ENCODE measurements at regions not wholly inside any gene's neighbourhood (a gene's known extent, or its start where the extent isn't known, plus 50 kb on each side); places are given as distances from the start of the nearest gene placed in this dataset.

DNA sequence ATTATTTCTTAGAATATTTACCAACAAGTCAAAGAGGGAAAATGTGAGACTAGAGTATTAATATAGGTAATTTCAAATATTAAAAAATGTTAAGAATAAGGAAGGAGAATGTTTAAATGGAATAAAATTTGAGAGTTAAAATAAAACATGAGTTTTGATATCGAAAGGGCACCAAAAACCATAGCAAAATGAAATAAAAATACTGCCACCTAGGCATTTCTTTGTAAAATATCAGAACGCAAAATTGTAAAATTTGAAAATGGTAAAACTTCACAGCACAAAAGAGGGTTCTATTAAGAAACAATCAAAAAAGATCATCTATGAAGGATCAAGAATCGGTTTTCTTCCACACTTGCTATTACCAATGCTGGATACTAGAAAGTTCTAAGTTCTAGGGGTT, 418.3 kb downstream of the TAF11L14 start:
- H3K27ac ChIP-seq (ENCODE audit: low read depth, low read length) = no peak overlapping the region
- no peaks in the 10 kb centered on the region for H3K36me3 ChIP-seq (ENCODE audit: insufficient read depth, low read length)
- H3K4me3 ChIP-seq (ENCODE audit: low read depth, low read length) = no peak overlapping the region
- no peaks in the 10 kb centered on the region for H3K27me3 ChIP-seq (ENCODE audit: insufficient read depth, low read length)
- H3K79me2 ChIP-seq (ENCODE audit: control insufficient read depth, insufficient read depth, low read length, unreplicated experiment) = no peaks in the 10 kb centered on the region
- no peaks in the 10 kb centered on the region for H3K4me1 ChIP-seq (ENCODE audit: control insufficient read depth, insufficient read depth, low read length, unreplicated experiment)
- H2AFZ ChIP-seq (ENCODE audit: low read length, unreplicated experiment) = no peak overlapping the region

DNA sequence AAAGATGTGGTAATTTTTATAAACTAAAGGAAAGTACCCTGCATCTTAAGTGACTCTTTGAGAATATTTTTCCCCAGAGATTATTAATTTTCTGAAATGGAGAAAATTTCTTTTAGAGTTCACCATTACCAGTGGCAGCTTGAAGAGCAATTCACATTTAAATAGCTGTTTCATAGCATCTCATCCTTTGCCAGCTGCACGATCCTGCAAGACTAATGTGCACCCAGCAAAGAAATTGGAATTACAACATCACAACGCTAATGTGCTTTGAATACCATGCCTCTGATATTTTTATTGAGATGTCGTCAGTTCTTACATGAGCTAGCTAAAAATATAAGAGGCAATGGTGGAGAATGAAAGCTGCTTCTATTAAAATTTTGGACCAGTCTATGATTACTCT, 423.5 kb downstream of the TAF11L14 start:
- Histone ChIP-seq H3K4me1 (ENCODE audit: control insufficient read depth, insufficient read depth, low read length, unreplicated experiment) (no peaks in the 10 kb centered on the region), H3K27me3 (ENCODE audit: insufficient read depth, low read length) (no peaks in the 10 kb centered on the region), H3K27ac (ENCODE audit: low read depth, low read length) (no peak overlapping the region), H3K79me2 (ENCODE audit: control insufficient read depth, insufficient read depth, low read length, unreplicated experiment) (no peaks in the 10 kb centered on the region), H3K4me3 (ENCODE audit: low read depth, low read length) (no peak overlapping the region), H3K36me3 (ENCODE audit: insufficient read depth, low read length) (no peaks in the 10 kb centered on the region), H2AFZ (ENCODE audit: low read length, unreplicated experiment) (no peak overlapping the region)

DNA sequence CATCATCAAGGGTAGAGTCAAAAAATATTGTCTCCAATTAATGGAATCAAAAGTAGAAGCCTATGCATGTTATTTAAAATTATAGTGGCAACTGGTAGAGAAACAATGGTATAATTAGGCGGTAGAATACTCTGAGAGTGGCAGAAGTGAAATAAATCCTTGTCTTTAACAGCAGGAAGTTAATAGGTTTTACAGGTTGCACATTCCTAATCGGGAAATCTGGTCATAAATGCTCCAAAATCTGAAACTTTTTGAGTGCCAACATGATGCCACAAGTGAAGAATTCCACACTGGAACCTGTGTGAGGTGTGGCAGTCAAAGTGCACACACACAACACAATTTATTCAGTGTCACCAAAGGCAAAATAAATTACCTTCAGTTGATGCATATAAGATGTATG, 433.4 kb downstream of the TAF11L14 start:
- Histone ChIP-seq H2AFZ (ENCODE audit: low read length, unreplicated experiment) (no peak overlapping the region), H3K4me1 (ENCODE audit: control insufficient read depth, insufficient read depth, low read length, unreplicated experiment) (no peaks in the 10 kb centered on the region), H3K36me3 (ENCODE audit: insufficient read depth, low read length) (no peaks in the 10 kb centered on the region), H3K4me3 (ENCODE audit: low read depth, low read length) (no peak overlapping the region), H3K79me2 (ENCODE audit: control insufficient read depth, insufficient read depth, low read length, unreplicated experiment) (no peaks in the 10 kb centered on the region), H3K27me3 (ENCODE audit: insufficient read depth, low read length) (no peaks in the 10 kb centered on the region), H3K27ac (ENCODE audit: low read depth, low read length) (no peak overlapping the region)

DNA sequence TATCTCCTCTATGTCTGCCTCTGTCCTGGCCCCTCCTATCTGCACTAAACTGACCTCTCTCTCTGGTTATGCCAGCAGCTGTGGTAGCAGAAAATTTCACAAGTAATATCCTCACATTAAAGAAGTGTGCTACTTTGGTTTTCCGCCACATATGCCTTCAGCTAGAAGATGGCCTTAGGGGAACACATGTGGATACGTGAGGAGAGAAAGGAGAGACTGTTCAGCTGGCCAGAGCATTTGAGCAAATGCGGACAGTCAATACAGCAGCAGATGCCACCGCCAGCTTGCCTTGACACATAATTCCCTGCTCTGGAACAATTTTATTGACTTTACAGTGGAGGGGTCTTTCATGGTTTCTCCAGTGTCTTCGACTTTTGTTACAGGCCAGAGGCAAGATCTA, 434.6 kb downstream of the TAF11L14 start:
- H3K27me3 ChIP-seq (ENCODE audit: insufficient read depth, low read length) = no peaks in the 10 kb centered on the region
- H3K79me2 ChIP-seq (ENCODE audit: control insufficient read depth, insufficient read depth, low read length, unreplicated experiment) = no peaks in the 10 kb centered on the region
- no peak overlapping the region for H3K27ac ChIP-seq (ENCODE audit: low read depth, low read length)
- H3K4me3 ChIP-seq (ENCODE audit: low read depth, low read length) = no peak overlapping the region
- no peak overlapping the region for H2AFZ ChIP-seq (ENCODE audit: low read length, unreplicated experiment)
- H3K36me3 ChIP-seq (ENCODE audit: insufficient read depth, low read length) = no peaks in the 10 kb centered on the region
- no peaks in the 10 kb centered on the region for H3K4me1 ChIP-seq (ENCODE audit: control insufficient read depth, insufficient read depth, low read length, unreplicated experiment)

DNA sequence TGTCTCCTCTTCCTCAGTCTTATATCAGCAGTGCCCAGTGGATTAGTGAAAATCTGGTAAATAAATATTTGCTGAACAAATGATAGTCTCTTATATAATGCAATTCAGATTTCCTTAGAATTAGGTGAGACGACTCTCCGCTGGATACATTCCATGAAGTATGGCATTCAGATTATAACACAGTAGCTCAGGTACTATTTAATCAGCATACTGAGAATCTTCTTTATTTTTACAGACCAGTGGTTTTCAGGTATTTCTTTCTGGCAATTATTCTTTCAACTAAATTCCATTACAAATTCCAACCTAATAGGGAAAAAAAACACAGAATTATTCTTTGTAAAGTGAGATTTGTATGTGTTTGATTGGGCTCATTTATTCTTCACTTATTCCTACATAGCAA, 435.5 kb downstream of the TAF11L14 start:
- Histone ChIP-seq H3K79me2 (ENCODE audit: control insufficient read depth, insufficient read depth, low read length, unreplicated experiment) (no peaks in the 10 kb centered on the region), H3K4me3 (ENCODE audit: low read depth, low read length) (no peak overlapping the region), H3K27ac (ENCODE audit: low read depth, low read length) (no peak overlapping the region), H3K4me1 (ENCODE audit: control insufficient read depth, insufficient read depth, low read length, unreplicated experiment) (no peaks in the 10 kb centered on the region), H3K27me3 (ENCODE audit: insufficient read depth, low read length) (no peaks in the 10 kb centered on the region), H2AFZ (ENCODE audit: low read length, unreplicated experiment) (no peak overlapping the region), H3K36me3 (ENCODE audit: insufficient read depth, low read length) (no peaks in the 10 kb centered on the region)

DNA sequence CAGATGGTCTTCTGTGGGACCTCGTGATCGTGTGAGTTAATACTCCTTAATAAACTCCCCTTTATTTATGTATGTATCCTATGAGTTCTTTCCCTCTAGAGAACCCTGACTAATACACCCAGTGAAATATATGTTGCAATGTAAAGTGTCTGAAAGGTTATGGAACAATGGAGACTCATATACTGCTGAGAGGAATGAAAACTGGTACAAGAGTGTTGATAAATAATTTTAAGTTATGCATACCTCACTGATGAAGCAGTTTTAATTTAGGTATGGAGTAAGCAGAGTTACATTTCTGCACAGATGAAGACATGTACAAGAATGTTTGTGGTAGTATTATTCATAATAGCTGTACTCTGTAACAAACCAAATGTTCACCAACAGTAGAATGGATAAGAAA, 438.3 kb downstream of the TAF11L14 start:
- no peaks in the 10 kb centered on the region for H3K4me1 ChIP-seq (ENCODE audit: control insufficient read depth, insufficient read depth, low read length, unreplicated experiment)
- no peak overlapping the region for H2AFZ ChIP-seq (ENCODE audit: low read length, unreplicated experiment)
- H3K27me3 ChIP-seq (ENCODE audit: insufficient read depth, low read length) = no peaks in the 10 kb centered on the region
- no peaks in the 10 kb centered on the region for H3K79me2 ChIP-seq (ENCODE audit: control insufficient read depth, insufficient read depth, low read length, unreplicated experiment)
- H3K4me3 ChIP-seq (ENCODE audit: low read depth, low read length) = no peak overlapping the region
- H3K36me3 ChIP-seq (ENCODE audit: insufficient read depth, low read length) = no peaks in the 10 kb centered on the region
- no peak overlapping the region for H3K27ac ChIP-seq (ENCODE audit: low read depth, low read length)

DNA sequence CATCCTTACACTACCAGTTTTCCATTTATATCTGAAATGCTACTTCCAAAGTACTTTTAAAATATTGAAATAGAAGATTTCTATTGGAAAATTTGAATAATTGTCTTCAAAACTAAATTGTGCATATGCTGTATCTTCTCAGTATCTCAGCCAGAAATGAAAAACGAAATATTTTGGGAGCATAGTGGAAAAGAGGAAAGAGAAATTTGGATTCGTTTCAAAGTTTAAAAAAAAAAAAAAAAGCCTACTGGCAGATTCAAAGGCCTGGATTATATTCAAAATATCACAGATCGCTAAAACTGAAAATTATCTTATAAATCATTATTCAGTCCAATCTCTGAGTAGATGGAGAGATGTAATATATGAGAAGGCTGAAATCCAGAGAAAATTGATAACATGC, 440.7 kb downstream of the TAF11L14 start:
- H3K4me3 ChIP-seq (ENCODE audit: low read depth, low read length) = no peak overlapping the region

DNA sequence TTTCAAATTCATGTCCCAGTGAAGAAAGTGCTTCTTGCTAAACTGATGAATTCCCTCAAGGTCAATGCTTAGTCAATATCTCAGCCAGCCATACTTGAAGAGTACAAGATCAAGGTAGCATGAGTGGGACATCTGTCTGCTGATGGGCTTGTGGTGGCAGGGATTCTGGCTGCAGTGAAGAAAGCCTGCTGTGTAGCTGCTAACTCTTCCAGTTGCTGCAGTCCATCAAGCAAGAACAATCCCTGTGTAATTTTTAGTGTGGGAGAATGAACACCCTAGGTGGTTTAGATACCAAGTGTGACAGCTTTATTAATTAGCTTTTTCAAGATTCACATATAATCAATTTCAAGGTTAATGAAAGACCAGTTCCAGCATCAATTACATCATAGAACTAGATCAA, 443.9 kb downstream of the TAF11L14 start:
- Histone ChIP-seq H2AFZ (ENCODE audit: low read length, unreplicated experiment) (no peak overlapping the region), H3K27me3 (ENCODE audit: insufficient read depth, low read length) (no peaks in the 10 kb centered on the region), H3K36me3 (ENCODE audit: insufficient read depth, low read length) (no peaks in the 10 kb centered on the region), H3K4me1 (ENCODE audit: control insufficient read depth, insufficient read depth, low read length, unreplicated experiment) (no peaks in the 10 kb centered on the region), H3K27ac (ENCODE audit: low read depth, low read length) (no peak overlapping the region), H3K79me2 (ENCODE audit: control insufficient read depth, insufficient read depth, low read length, unreplicated experiment) (no peaks in the 10 kb centered on the region), H3K4me3 (ENCODE audit: low read depth, low read length) (no peak overlapping the region)

More for the DNA sequence above, 440.7 kb downstream of the TAF11L14 start:
- H3K36me3 ChIP-seq (ENCODE audit: insufficient read depth, low read length) = no peaks in the 10 kb centered on the region
- H3K79me2 ChIP-seq (ENCODE audit: control insufficient read depth, insufficient read depth, low read length, unreplicated experiment) = no peaks in the 10 kb centered on the region
- H2AFZ ChIP-seq (ENCODE audit: low read length, unreplicated experiment) = no peak overlapping the region
- no peaks in the 10 kb centered on the region for H3K27me3 ChIP-seq (ENCODE audit: insufficient read depth, low read length)
- no peak overlapping the region for H3K27ac ChIP-seq (ENCODE audit: low read depth, low read length)
- no peaks in the 10 kb centered on the region for H3K4me1 ChIP-seq (ENCODE audit: control insufficient read depth, insufficient read depth, low read length, unreplicated experiment)

DNA sequence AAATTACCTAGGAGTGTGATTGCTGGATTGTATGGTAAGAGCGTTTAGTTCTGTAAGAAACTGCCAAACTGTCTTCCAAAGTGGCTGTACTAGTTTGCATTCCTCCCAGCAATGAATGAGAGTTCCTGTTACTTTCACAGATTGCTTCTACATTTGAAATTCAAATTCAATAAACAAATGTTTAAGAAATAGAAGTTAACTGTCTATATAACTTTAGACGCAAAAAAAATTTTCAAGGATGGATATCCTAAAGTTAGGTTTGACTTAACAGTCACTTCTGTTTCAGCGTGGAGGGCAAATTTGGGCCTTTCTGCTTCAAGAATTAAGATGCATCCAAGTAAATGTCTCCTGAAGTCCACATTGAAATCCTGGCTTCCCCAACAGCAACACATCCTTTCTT, 445.6 kb downstream of the TAF11L14 start:
- H3K27me3 ChIP-seq (ENCODE audit: insufficient read depth, low read length) = no peaks in the 10 kb centered on the region
- no peak overlapping the region for H3K27ac ChIP-seq (ENCODE audit: low read depth, low read length)
- H3K79me2 ChIP-seq (ENCODE audit: control insufficient read depth, insufficient read depth, low read length, unreplicated experiment) = no peaks in the 10 kb centered on the region
- no peaks in the 10 kb centered on the region for H3K36me3 ChIP-seq (ENCODE audit: insufficient read depth, low read length)
- H3K4me3 ChIP-seq (ENCODE audit: low read depth, low read length) = no peak overlapping the region
- no peaks in the 10 kb centered on the region for H3K4me1 ChIP-seq (ENCODE audit: control insufficient read depth, insufficient read depth, low read length, unreplicated experiment)
- H2AFZ ChIP-seq (ENCODE audit: low read length, unreplicated experiment) = no peak overlapping the region

DNA sequence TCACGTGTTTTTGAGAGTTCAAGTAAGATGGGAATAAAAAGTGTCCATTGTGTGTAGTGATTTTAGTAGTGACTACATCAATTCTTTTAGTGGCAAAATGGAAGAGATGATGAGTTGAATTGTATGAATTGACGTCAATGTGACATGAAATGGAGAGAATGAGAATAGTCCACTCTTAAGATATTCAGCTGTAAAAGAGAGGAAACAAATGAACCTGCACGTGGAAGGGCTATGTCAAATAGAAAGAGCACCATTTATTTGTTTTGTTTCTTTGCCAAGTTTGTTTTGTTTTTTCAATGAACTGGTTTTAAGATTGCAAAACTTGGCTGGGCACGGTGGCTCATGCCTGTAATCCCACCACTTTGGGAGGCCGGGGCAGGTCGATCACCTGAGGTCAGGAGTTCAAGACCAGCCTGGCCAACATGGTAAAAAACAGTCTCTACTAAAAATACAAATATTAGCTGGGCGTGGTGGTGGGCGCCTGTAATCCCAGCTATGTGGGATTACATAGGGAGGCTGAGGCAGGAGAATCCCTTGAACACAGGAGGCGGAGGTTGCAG, 453.8 kb downstream of the TAF11L14 start:
- Histone ChIP-seq H3K27ac (ENCODE audit: low read depth, low read length) (no peak overlapping the region), H3K4me3 (ENCODE audit: low read depth, low read length) (no peak overlapping the region), H3K27me3 (ENCODE audit: insufficient read depth, low read length) (no peaks in the 10 kb centered on the region), H3K79me2 (ENCODE audit: control insufficient read depth, insufficient read depth, low read length, unreplicated experiment) (no peaks in the 10 kb centered on the region), H3K36me3 (ENCODE audit: insufficient read depth, low read length) (no peaks in the 10 kb centered on the region), H3K4me1 (ENCODE audit: control insufficient read depth, insufficient read depth, low read length, unreplicated experiment) (no peaks in the 10 kb centered on the region), H2AFZ (ENCODE audit: low read length, unreplicated experiment) (no peak overlapping the region)

DNA sequence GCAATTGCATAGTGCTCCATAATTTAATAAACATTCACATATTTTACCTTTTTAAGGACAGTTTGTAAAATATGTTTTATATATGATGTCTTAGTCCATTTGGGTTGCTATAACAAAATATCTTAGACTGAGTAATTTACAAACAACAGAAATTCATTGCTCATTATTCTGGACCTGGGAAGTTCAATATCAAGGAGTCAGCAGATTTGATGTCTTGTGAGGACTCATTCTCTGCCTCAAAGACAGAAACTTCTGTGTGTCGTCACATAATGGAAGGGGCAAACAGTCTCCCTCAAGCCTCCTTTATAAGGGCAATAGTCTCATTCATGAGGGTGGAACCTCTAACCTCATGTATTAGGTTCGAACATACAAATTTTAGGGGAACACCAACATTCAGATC, 455.9 kb downstream of the TAF11L14 start:
- no peaks in the 10 kb centered on the region for H3K36me3 ChIP-seq (ENCODE audit: insufficient read depth, low read length)
- H3K27ac ChIP-seq (ENCODE audit: low read depth, low read length) = no peak overlapping the region
- no peaks in the 10 kb centered on the region for H3K79me2 ChIP-seq (ENCODE audit: control insufficient read depth, insufficient read depth, low read length, unreplicated experiment)
- H3K4me3 ChIP-seq (ENCODE audit: low read depth, low read length) = no peak overlapping the region
- H3K27me3 ChIP-seq (ENCODE audit: insufficient read depth, low read length) = no peaks in the 10 kb centered on the region
- no peak overlapping the region for H2AFZ ChIP-seq (ENCODE audit: low read length, unreplicated experiment)
- H3K4me1 ChIP-seq (ENCODE audit: control insufficient read depth, insufficient read depth, low read length, unreplicated experiment) = no peaks in the 10 kb centered on the region
